Caki2 (cell line): ENCODE measurements at regions not wholly inside any gene's neighbourhood (a gene's known extent, or its start where the extent isn't known, plus 50 kb on each side); places are given as distances from the start of the nearest gene placed in this dataset.
"Not testable (repeated sequence)": the region's sequence is repeated elsewhere in the genome, so short reads cannot be mapped to it uniquely, and the experiment has no call there.

Experiments used
- DNase-seq: peaks from one replicate; pipeline ENCODE4 v3.0.0-alpha.2; 2015; ENCODE audit warnings: low read depth
- in situ Hi-C: cut with HindIII; loops from 2 replicates; pipeline ENCODE4 v1.10.0; 2016; ENCODE audit warnings: low sequenced_read_pairs, low pct_unique_long_range_greater_than_20kb, mixed read lengths

DNA sequence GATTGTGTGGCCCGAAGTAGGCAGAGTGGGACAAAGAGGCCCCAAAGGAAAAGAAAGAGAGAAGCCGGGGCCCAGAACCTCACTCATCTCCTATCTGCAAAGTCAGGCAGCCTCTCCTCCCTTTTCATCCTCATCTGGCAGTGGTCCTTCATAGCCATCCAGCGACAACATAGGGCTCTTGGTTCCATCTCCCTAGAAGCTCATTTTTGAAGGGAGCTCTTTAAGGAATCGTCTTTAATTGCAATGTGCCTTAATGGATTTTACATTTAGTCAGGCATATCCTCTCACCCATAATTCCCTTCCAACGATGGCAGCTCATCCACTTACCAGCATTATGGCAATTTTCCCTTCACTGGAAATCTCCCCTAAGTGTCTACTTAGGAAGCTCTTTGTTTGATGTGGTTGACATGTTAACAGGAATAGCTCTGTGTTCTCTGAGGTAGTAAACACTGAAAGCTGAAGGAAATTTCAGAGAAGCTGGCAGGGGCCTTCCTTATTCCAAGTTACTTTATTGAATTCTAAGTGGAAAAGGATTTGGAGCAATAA lies 780.6 kb downstream of the TSN start:
- in situ Hi-C loops, result no loop called here
- DNase-seq, result no peak

DNA sequence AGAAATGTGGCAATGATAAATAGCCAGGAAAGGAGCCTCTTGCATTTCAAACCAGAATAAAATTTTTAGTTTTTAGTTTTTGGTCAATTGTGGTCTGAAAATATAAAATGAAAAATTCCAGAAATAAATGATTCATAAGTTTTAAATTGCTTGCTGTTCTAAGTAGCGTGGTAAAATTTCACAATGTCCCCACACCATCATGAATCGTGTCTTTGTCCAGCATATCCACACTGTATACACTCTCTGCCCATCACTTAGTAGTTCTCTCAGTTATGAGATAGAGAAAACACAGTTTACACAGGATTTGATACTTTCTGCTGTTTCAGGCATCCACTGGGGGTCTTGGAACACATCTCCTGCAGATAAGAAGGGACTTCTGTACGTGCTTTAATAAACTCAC lies 783.9 kb downstream of the TSN start:
- no peak for DNase-seq
- in situ Hi-C loops, result no loop called here

DNA sequence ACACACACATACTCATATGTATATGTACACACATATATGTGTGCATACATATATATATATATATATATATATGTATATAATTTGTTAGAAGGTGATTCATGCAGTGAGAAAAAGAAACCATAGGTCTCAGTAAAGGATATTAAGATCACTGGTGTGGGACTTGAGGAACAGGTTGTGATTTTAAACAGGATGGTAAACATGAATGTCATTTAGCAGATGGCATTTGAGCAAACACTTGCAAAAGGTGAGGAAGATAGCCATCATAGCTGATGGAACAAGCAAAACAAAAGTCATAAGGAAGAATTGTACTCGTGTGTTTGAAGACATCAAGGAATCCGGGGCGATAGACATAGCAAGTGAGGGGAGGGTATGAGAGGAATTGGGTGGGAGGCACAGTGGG lies 784.5 kb downstream of the TSN start:
- DNase-seq, result no peak
- in situ Hi-C loops, result no loop called here

DNA sequence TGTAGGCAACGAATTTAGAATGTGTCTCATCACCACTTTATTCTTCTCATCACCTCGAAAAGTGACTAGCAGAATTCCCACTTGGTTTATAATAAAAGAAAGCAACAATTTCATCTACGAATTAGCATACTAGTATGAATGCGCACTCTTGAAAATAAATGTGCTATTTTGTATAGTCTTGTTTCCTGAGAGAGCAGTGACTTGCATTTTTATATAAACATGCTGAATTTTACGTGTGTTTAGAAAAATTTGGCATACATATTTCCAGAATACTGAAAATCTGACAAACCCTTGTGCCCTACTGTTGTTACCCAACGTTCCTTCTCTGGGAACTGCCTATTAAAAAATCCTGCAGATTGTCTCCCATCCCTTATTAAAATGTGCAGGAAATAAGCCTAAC lies 786.8 kb downstream of the TSN start:
- in situ Hi-C loops, result no loop called here
- no peak for DNase-seq

DNA sequence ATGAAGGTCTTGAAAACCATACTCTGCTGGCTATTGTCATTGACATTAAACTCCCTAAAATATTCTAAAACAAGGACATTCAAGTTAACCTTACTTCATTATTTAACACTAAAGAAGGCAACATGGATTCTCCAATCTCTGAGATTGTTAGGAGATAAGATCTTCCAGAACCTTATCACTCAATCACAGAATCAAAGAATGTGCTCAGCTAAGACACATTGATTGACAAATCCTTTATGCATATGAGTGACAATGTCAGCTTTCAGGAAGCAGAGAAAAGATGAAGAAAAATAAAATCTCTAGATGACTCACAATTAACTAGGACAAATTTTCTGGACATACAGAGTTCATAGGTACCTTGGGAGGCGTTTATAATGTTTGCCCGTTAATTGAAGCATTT lies 787.2 kb downstream of the TSN start:
- in situ Hi-C loops, result no loop called here
- no peak for DNase-seq

DNA sequence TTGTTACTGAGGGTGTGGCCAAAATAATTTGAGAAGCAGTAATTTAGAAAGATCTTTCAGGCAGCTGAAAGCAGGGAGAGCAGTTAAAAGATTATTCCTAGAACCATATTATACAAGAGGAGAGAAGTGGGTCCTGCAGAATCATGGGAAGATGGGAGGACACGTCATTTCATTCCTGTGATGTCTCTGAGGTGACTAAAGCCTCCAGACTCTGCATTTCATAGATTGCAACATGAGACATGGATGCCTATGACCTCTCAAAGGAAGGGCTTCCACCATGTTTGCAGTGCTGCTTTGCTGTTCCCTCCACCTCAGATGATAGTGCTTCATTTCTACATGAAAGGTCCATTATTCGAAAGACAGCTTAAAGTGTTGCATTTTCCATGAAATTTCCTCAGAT lies 788.4 kb downstream of the TSN start:
- DNase-seq, result no peak
- in situ Hi-C loops, result no loop called here

DNA sequence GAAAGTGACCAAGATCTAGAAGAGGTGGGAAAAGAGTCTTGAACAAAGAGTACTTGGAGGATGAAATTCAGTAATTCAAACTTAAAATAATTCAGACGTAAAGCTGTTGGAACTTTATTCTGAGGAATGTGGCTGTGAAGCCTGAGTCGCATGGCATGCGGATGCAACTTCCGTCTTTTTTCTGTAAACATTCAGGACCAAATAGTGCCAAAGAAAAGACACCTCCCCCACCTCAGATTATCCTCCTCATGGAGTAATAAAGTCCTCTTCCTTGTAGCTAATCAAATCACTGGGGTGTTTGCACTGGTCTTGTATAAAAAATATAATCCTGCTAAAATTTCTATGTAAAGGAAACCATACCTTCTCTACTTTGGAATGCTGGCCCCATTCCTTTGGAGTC lies 790.4 kb downstream of the TSN start:
- no peak for DNase-seq
- in situ Hi-C loops, result no loop called here

DNA sequence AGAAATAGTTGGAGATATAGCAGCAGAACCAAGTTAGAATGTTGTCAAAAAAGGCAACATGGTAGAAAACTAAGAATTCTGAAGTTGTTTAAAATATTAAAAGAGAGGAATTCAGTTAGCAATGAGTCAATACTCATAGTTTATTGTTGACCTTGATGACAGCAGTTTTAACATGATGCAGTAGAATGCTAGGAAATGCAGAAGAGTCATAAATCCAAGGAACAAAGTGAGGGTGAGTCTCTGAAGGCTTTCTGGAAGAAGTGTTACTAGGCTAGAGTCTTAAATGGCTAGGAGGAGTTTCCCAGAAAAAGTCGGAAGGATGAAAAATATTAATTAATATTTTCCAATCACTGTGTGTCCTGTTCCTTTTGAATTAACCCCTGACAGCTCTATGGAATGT lies 807.3 kb downstream of the TSN start:
- in situ Hi-C loops, result no loop called here

DNA sequence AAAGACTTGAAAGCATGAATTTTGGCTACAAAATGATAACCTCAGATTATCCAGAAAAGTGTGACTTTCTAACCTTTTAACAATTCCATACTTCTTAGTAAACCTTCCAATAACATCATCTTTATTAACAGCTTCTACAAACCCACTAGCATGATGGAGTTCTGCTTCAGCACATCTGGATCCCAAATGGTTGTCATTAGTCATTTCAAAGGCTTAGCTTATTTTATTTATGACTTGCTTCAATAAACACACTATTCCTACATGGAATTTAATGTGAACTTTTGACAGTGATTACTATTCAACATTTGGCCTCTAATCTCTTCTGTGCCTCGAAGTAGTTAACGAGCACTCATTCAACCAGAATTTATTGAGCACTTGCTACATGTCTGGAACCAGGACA lies 808.3 kb downstream of the TSN start:
- no peak for DNase-seq
- in situ Hi-C loops, result no loop called here

More for the DNA sequence above, 807.3 kb downstream of the TSN start:
- DNase-seq, result no peak

DNA sequence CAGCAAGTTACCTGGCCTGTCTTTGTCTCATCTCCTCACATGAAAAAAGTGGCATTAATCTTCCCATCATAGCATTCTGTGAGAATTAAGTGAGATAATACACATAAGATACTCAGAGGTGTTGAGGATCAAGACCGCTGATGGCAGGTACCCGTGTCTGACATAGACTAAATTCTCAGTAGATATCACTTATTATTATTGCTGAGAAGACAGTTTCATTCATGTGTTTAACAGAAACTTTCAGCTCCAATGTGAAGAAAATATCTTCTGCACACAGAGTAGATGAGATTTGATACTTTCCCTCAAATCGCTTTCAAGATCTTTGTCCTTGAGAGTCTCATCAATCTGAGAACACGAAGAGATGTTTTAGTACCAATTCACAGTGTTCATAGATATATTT lies 809.4 kb downstream of the TSN start:
- in situ Hi-C loops, result no loop called here

DNA sequence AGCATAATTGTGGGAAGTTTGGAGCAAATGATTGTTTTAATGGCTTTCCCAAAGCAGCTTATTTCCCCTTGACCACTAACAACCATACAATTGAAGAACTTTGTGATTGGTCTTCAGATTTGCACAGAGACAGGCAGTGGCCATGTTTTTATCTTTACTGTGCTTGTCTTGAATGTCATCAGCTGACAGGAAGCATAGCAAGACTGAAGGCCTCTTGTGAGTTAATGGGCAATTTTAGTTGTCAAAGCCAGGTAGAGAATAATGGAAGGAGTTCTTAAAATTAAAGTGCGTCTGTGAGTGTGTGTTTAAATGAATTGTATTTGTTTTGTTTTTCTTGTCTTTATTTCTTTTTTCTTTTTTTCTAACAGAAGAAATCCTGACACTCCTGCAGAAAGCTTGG lies 809.9 kb downstream of the TSN start:
- DNase-seq, result no peak
- in situ Hi-C loops, result no loop called here

More for the DNA sequence above, 809.4 kb downstream of the TSN start:
- DNase-seq, result no peak

DNA sequence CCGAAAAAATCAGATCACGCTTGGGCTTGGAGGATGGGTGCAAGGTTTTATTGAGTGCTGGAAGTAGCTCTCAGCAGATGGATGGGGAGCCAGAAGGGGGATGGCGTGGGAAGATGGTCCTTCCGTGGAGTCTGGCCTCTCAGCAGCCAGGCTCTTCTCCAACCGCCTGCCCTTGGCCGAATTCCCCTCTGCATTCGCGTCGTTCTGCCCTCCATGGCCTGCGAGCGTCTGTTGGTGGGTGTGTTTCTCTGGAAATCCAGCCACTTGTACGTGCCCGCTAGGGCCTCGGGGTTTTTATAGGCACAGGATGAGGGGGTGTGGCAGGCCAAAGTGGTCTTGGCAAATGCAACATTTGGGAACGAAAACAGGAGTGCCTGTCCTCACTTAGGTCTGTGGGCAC lies 815.2 kb downstream of the TSN start:
- in situ Hi-C loops, result no loop called here
- DNase-seq, result no peak

DNA sequence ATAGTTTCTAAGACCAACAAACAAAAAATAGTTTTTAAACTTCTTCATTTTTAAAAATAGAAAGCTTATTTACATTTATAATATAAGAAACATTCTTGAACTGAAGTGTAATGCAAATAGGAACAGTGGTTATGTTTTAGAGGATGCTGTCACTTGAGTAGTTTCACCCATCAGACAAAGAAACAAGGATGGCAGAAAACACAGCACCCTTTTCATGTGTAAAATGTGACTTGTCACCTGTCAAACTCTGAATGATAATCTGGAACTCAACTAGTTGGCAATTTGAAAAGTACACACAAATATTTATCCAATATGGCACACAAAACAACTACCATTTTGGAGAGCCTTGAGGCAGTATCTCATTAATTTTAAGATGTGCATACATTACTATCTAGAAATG lies 816.0 kb downstream of the TSN start:
- in situ Hi-C loops, DNase-seq: not testable (repeated sequence)

DNA sequence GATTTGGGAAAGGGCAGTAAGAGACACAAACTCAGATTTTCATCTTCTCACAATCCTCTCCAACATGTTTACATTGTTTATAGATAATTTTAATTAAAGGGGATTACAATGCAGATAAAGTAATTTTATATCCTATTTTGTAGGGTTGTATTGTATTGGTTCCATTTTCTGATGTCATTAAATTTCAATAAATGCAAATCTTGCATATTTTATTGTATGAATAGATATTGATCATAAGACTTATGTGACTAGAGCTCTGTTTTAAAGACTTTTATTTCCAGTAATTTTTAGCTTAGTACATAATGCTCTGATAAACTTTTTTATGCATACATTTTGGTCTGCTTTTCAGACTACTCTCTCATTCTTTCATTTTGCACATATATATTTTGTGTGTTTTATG lies 819.6 kb downstream of the TSN start:
- in situ Hi-C loops, result no loop called here

DNA sequence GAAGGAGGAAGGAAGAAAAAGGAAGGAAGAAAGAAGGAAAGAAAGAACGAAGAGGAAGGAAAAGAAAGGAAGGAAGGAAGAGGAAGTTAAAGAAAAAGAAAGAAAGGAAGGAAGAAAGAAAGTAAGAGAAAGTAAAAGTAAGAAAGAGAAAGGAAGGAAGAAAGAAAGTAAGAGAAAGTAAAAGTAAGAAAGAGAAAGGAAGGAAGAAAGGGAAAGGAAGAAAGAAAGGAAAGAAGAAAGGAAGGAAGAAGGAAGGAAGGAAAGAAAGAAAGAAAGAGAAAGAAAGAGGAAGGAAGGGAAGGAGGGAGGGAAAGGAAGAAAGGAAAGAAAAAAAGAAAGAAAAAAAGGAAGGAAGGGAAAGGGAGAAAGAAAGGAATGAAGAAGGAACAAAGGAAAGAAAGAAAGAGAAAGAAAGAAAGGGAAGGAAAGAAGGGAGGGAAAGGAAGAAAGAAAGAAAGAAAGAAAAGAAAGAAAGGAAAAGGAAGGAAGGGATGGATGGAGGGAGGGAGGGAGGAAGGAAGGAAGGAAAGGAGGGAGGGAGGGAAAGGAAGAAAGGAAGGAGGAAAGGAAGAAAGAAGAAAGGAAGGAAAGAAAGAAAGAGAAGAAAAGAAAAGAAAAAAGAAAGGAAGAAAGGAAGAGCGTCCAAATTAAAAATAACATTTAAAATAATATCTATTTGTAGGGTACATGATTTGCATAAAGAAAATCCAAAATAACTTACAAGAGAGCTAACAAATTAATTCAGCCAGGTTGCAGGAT lies 827.9 kb downstream of the TSN start:
- in situ Hi-C loops, result no loop called here
- no peak for DNase-seq

More for the DNA sequence above, 819.6 kb downstream of the TSN start:
- DNase-seq, result no peak

DNA sequence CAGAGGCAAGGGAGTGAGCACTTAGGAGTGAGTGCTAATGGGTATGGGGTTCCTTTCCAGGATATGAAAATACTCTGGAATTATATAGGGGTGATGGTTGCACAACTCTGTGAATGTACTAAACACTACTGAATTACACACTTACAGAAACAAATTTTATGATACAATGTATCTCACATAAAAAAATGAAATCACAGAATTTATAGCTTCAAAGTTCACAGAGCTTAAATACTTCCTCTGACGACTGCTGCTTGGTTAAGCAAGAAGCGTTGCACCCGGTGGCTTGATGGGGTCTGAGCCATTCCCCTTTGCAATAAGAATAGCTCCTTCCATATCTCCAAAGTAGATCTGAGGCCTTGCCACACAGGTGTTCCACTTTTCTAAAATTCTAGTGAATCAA lies 835.1 kb downstream of the TSN start:
- no peak for DNase-seq
- in situ Hi-C loops, result no loop called here

DNA sequence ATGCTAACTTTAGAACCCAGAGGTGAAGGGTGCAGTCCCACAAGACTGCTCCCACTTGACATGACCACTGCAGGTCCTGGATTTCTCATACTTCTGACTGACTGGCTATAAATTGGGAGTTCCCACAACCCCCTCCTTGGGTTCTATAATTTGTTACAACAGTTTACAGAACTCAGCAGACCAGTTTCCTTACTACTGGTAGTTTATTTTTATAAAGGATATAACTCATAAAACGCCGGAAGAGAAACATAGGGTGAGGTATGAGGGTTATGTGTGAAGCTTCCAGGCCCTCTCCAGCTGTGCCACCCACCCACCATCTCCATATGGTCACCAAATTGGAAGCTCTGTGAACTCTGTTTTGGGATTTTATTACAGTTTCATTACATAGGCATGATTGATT lies 839.6 kb downstream of the TSN start:
- no peak for DNase-seq
- in situ Hi-C loops, result no loop called here

DNA sequence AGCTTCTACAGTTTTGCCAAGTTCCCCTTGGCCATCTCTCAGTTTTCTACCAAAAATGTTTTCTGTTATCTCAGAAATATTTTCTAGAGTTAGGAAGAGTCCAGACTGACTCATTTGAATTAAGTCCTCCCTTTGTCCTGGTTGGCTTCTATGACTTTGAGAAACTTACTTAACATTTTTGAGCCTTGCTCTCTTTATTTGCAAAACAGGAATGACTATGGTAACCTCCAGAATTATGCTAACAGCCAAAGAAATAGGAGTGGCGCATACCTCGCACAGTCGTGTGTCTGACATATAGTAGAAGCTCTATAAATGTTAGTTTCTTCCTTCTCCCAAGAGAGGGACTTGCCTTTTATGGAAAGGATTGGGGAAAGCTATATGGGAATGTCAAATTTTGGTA lies 841.1 kb downstream of the TSN start:
- in situ Hi-C loops, result no loop called here
- no peak for DNase-seq

DNA sequence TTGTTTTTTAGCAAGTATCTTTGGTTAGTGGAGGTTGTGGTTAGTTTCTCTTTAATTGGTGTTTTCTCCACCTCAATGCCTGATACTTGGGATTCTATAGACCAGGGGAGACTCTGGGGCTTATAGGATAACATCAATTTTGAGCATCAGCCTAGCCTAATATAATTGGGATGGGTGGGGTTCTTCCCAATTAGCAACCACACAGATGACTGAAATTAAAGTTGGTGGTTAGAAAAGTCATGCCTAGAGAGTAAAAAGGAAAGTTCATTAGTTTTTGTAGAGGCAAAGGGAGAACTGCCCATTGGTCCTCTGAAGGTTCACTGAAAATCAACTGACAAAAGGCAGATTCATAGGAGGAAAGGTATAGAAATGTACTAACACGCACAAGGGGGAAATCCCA lies 843.3 kb downstream of the TSN start:
- no peak for DNase-seq
- in situ Hi-C loops, result no loop called here

DNA sequence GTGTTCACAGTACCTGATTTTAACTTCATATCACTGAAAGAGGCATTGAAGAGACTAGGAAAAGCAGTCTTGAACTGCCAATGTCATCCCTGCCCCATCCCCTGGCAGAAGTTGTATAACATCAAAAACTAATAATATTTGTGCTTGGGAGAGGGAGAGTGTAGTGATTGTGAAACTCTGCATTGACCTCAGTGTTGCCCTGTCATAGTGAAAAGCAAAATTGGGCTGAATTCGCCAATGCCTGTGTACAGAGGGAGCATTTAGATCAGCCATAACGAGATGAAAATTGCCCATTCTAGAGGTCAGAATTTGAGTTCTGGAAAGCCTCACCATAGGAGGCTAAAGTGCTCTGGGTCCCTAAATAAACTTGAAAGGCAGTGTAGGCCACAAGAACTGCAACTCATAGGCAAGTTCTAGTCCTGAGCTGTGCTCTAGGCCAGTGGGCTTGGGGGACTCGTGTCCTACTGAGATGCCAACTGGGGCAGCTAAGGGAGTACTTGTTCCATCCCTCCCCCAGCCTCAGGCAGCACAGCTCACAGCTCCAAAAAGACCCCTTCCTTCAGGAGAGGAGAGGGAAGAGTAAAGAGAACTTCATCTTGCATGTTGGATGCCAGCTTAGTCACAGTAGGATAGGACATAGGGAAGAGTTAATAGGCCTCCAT lies 855.6 kb downstream of the TSN start:
- DNase-seq, result no peak
- in situ Hi-C loops, result no loop called here
